A549 (cell line): ENCODE measurements at regions not wholly inside any gene's neighbourhood (a gene's known extent, or its start where the extent isn't known, plus 50 kb on each side); places are given as distances from the start of the nearest gene placed in this dataset.

Source experiments
- CTCF ChIP-seq: fragments of >200 bp; sonication (Bioruptor Twin); formaldehyde crosslinking; IDR thresholded peaks from 3 replicates; pipeline ENCODE4 v1.5.1; 2016
- E2F6 ChIP-seq: IDR thresholded peaks from 2 replicates; pipeline ENCODE4 v1.6.1; 2012; ENCODE audit warnings: low read depth, borderline replicate concordance
- JUN ChIP-seq, 2 experiments: fragments of >200 bp; sonication (Bioruptor Twin); formaldehyde crosslinking; IDR thresholded peaks; 2 replicates in 1 of 2; 3 replicates in 1 of 2; pipeline ENCODE4 v1.6.1; 2016 to 2017
- POLR2A ChIP-seq: IDR thresholded peaks from 2 replicates; pipeline ENCODE4 v1.6.1; 2012; ENCODE audit warnings: mild to moderate bottlenecking, low read length
- TF ChIP-seq, protein P1 (sequence below): fragments of >200 bp; sonication (Bioruptor Twin); formaldehyde crosslinking; IDR thresholded peaks from 3 replicates; pipeline ENCODE4 v1.6.1; 2016

DNA sequence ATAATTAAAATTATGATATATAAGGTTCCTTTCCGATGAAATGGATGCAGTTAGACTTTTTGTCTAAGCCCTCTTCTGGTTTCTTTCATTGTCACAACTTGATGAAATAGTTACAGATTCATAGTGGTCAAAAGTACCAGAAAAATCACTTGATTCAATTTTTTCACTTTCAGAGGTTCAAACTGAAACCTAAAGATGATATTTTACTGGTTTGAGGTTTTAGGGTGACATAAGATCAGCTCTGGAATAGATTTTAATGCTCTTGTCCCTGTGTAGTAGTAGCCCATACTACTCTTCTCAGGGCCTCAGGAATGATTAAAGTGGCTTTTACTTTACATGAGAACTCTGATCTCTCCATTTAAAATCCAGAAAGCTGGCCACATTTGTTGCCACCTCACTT lies 479.1 kb upstream of the ZNF717 start:
- TF ChIP-seq CTCF, result no peak
- no peak for TF ChIP-seq JUN (IDR thresholded peaks at IDR 0.05)
- TF ChIP-seq E2F6, result no peak
- no peak for TF ChIP-seq POLR2A
- TF ChIP-seq, protein P1, sequence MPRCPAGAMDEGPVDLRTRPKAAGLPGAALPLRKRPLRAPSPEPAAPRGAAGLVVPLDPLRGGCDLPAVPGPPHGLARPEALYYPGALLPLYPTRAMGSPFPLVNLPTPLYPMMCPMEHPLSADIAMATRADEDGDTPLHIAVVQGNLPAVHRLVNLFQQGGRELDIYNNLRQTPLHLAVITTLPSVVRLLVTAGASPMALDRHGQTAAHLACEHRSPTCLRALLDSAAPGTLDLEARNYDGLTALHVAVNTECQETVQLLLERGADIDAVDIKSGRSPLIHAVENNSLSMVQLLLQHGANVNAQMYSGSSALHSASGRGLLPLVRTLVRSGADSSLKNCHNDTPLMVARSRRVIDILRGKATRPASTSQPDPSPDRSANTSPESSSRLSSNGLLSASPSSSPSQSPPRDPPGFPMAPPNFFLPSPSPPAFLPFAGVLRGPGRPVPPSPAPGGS, result no peak
